Fibroblast of lung (primary cell): ENCODE measurements at regions not wholly inside any gene's neighbourhood (a gene's known extent, or its start where the extent isn't known, plus 50 kb on each side); places are given as distances from the start of the nearest gene placed in this dataset.

Experiments
- DNase-seq, 2 donors: peaks; one replicate each; pipeline versions ENCODE4 v3.0.0 to v3.0.0-alpha.2; 2010; ENCODE audit warnings: low read depth in 2 of 2
- H2AFZ ChIP-seq: 2 replicates; pipeline ENCODE4 v1.5.1; 2012; ENCODE audit warnings: low read length, control low read depth, inconsistent platforms
- H3K27ac ChIP-seq: 2 replicates; pipeline ENCODE4 v1.5.1; 2011; ENCODE audit warnings: low read length, control low read depth; ENCODE audit not compliant: insufficient read depth
- H3K27me3 ChIP-seq: 2 replicates; pipeline ENCODE4 v1.5.1; 2011; ENCODE audit warnings: mild to moderate bottlenecking, low read length; ENCODE audit not compliant: control insufficient read depth, insufficient read depth
- H3K36me3 ChIP-seq: 2 replicates; pipeline ENCODE4 v1.5.1; 2011; ENCODE audit warnings: low read length; ENCODE audit not compliant: control insufficient read depth, insufficient read depth
- H3K4me1 ChIP-seq: 2 replicates; pipeline ENCODE4 v1.5.1; 2011; ENCODE audit warnings: low read length; ENCODE audit not compliant: control insufficient read depth, insufficient read depth; ENCODE audit errors: extremely low read depth
- H3K4me2 ChIP-seq: 2 replicates; pipeline ENCODE4 v1.5.1; 2011; ENCODE audit warnings: low read length, control low read depth; ENCODE audit not compliant: insufficient read depth; ENCODE audit errors: extremely low read depth
- H3K4me3 ChIP-seq, 4 experiments: fragments of 200-600 bp in 1 of 4; sonication (generic) in 1 of 4; replicated peaks in 1 of 4; 2 replicates each; pipeline ENCODE4 v1.5.1; 2011 to 2016; ENCODE audit warnings: low read length in 4 of 4, low read depth in 3 of 4, mild to moderate bottlenecking in 3 of 4, control low read depth in 2 of 4, inconsistent platforms in 1 of 4, mixed read lengths in 1 of 4; ENCODE audit not compliant: insufficient read depth in 1 of 4; ENCODE audit errors: control extremely low read depth in 1 of 4
- H3K79me2 ChIP-seq: 2 replicates; pipeline ENCODE4 v1.5.1; 2012; ENCODE audit warnings: mild to moderate bottlenecking, low read length, inconsistent platforms; ENCODE audit not compliant: control insufficient read depth, insufficient read depth
- H3K9ac ChIP-seq: 2 replicates; pipeline ENCODE4 v1.5.1; 2011; ENCODE audit warnings: mild to moderate bottlenecking, low read length, control low read depth; ENCODE audit not compliant: insufficient read depth
- H3K9me3 ChIP-seq: 2 replicates; pipeline ENCODE4 v1.5.1; 2012; ENCODE audit warnings: low read depth, low read length; ENCODE audit not compliant: control insufficient read depth, insufficient read depth
- H4K20me1 ChIP-seq: 2 replicates; pipeline ENCODE4 v1.5.1; 2011; ENCODE audit warnings: low read length; ENCODE audit not compliant: control insufficient read depth, insufficient read depth; ENCODE audit errors: extremely low read depth
- CTCF ChIP-seq, 2 donors: IDR thresholded peaks in 1 of 2; conservative IDR thresholded peaks in 1 of 2; 1 replicate in 1 of 2; 2 replicates in 1 of 2; pipeline ENCODE4 v1.5.1; 2011 to 2012; ENCODE audit warnings: low read length in 2 of 2, control low read depth in 1 of 2, inconsistent platforms in 1 of 2, low read depth in 1 of 2, mild to moderate bottlenecking in 1 of 2
- EZH2 ChIP-seq: IDR thresholded peaks from 2 replicates; pipeline ENCODE4 v1.5.1; 2012; ENCODE audit warnings: low read length, control low read depth, mild to moderate bottlenecking; ENCODE audit errors: missing control alignments

DNA sequence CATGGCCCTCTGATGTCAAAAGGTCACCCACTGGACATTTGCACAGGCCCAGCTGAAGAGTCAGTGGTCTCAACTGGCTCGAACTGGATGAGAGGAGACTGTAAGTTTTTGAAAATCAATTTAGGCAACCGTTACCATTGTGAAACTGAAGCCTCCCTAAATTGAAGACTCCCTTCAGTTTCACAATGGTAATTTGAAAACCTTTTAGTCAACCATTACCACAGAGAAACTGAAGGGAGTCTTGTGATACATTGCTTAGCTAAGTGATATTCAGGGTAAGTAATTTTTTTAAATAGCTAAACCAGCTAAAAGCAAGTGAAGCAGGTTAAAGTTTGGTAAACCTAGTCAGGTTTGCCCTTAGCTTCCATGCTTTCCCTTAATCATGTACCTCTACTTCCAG is 197.3 kb upstream of the NT5E start:
- H4K20me1 ChIP-seq, result no peaks in the 10 kb centered on the region
- no peak overlapping the region for H3K4me3 ChIP-seq
- H3K9me3 ChIP-seq, result no peaks in the 10 kb centered on the region
- H3K79me2 ChIP-seq, result no peaks in the 10 kb centered on the region
- H3K27ac ChIP-seq, result no peak overlapping the region
- H3K9ac ChIP-seq, result no peak overlapping the region
- no peaks in the 10 kb centered on the region for H3K36me3 ChIP-seq
- H3K4me1 ChIP-seq, result no peaks in the 10 kb centered on the region
- TF ChIP-seq EZH2 (no peak), CTCF (conservative IDR thresholded peaks at IDR 0.05 in 1 of 2, IDR thresholded peaks at IDR 0.05 in 1 of 2; ENCODE audit: low read depth in 1 of 2, low read length in 2 of 2) (no peak)
- no peak overlapping the region for H2AFZ ChIP-seq
- no peak for DNase-seq
- H3K27me3 ChIP-seq, result no peaks in the 10 kb centered on the region
- no peak overlapping the region for H3K4me2 ChIP-seq

- H3K4me2 ChIP-seq, result no peak overlapping the region
- H3K36me3 ChIP-seq, result no peaks in the 10 kb centered on the region
- no peaks in the 10 kb centered on the region for H3K9me3 ChIP-seq
- no peak overlapping the region for H3K9ac ChIP-seq
- no peaks in the 10 kb centered on the region for H3K79me2 ChIP-seq
- H2AFZ ChIP-seq, result no peak overlapping the region
- no peak for DNase-seq
- H3K4me3 ChIP-seq, result no peak overlapping the region
- no peak overlapping the region for H3K27ac ChIP-seq
- no peaks in the 10 kb centered on the region for H3K4me1 ChIP-seq
- no peaks in the 10 kb centered on the region for H4K20me1 ChIP-seq
- TF ChIP-seq EZH2 (no peak), CTCF (conservative IDR thresholded peaks at IDR 0.05 in 1 of 2, IDR thresholded peaks at IDR 0.05 in 1 of 2; ENCODE audit: low read depth in 1 of 2, low read length in 2 of 2) (no peak)
- no peaks in the 10 kb centered on the region for H3K27me3 ChIP-seq
Measured at GRCh38 chr6:85252085-85252484, 197.8 kb upstream of the NT5E start.

- TF ChIP-seq CTCF (conservative IDR thresholded peaks at IDR 0.05 in 1 of 2, IDR thresholded peaks at IDR 0.05 in 1 of 2; ENCODE audit: low read depth in 1 of 2, low read length in 2 of 2) (no peak), EZH2 (no peak)
- Histone ChIP-seq H3K4me2 (no peak overlapping the region), H3K27me3 (no peaks in the 10 kb centered on the region)
Measured at GRCh38 chr6:85251300-85251699, 198.6 kb upstream of the NT5E start.

More at GRCh38 chr6:85251300-85251699, 198.6 kb upstream of the NT5E start:
- H2AFZ ChIP-seq, result no peak overlapping the region
- no peaks in the 10 kb centered on the region for H3K36me3 ChIP-seq
- H3K27ac ChIP-seq, result no peak overlapping the region
- no peak for DNase-seq
- H3K4me3 ChIP-seq, result no peak overlapping the region
- no peaks in the 10 kb centered on the region for H3K9me3 ChIP-seq
- no peaks in the 10 kb centered on the region for H4K20me1 ChIP-seq
- no peak overlapping the region for H3K9ac ChIP-seq
- H3K4me1 ChIP-seq, result no peaks in the 10 kb centered on the region
- H3K79me2 ChIP-seq, result no peaks in the 10 kb centered on the region
